ENCODE measurements at regions not wholly inside any gene's neighbourhood (a gene's known extent, or its start where the extent isn't known, plus 50 kb on each side); places are given as distances from the start of the nearest gene placed in this dataset.

- no peak for TF ChIP-seq ATF2 (IDR thresholded peaks at IDR 0.05; ENCODE audit: low read length)
- TF ChIP-seq SRF (IDR thresholded peaks at IDR 0.05; ENCODE audit: low read depth, low read length) = no peak
- no peak for TF ChIP-seq POLR2A (IDR thresholded peaks at IDR 0.05; ENCODE audit: control extremely low read depth in 1 of 2, low read depth in 2 of 2, low read length in 2 of 2)
- no peak for TF ChIP-seq TBP (IDR thresholded peaks at IDR 0.05; ENCODE audit: low read depth, low read length)
- no peak for TF ChIP-seq ATF3 (IDR thresholded peaks at IDR 0.05; ENCODE audit: insufficient read depth, low read depth, low read length)
- TF ChIP-seq RFX5 (IDR thresholded peaks at IDR 0.05; ENCODE audit: borderline replicate concordance, low read depth, low read length) = no peak
- no peak for TF ChIP-seq POLR2AphosphoS5 (IDR thresholded peaks at IDR 0.05; ENCODE audit: low read depth, low read length)
- no peak for TF ChIP-seq MAX (IDR thresholded peaks at IDR 0.05)
- TF ChIP-seq CTCF (IDR thresholded peaks at IDR 0.05; ENCODE audit: control extremely low read depth in 1 of 3, insufficient read depth in 1 of 3, low read depth in 1 of 3, low read length in 3 of 3) = no peak
- no peak for TF ChIP-seq USF2 (IDR thresholded peaks at IDR 0.05; ENCODE audit: low read length)
These were observed 91.4 kb upstream of the MAN1A1 start for GRCh38 chr6:119440953-119441352.
